SK-N-SH (cell line): ENCODE measurements at regions not wholly inside any gene's neighbourhood (a gene's known extent, or its start where the extent isn't known, plus 50 kb on each side); places are given as distances from the start of the nearest gene placed in this dataset.

ENCODE experiments used
- CTCF ChIA-PET: fragments of 300-600, 350-600 bp; formaldehyde crosslinking; extraction: SDS; loops from one replicate; lab custom pipeline; 2021; lab: Yijun Ruan, JAX
- POLR2A ChIA-PET: fragments of 350-600 bp; sonication (Branson Sonifier 250); formaldehyde crosslinking; extraction: SDS; loops from one replicate; lab custom pipeline; 2020; ENCODE audit warnings: antibody characterized with exemption, inconsistent platforms; lab: Yijun Ruan, JAX
- DNase-seq: peaks from one replicate; pipeline ENCODE4 v3.0.0; 2012
- H2AFZ ChIP-seq: fragments of 200-600 bp; sonication (generic); 2 replicates; pipeline ENCODE4 v1.8.1; 2016; ENCODE audit warnings: antibody characterized with exemption, mild to moderate bottlenecking, low read depth
- H3F3A ChIP-seq: fragments of 200-600 bp; sonication (generic); replicated peaks from 2 replicates; pipeline ENCODE3; 2016; ENCODE audit warnings: antibody characterized with exemption, mild to moderate bottlenecking; ENCODE audit not compliant: insufficient read depth
- H3K27ac ChIP-seq, 2 experiments: fragments of 200-500 bp in 1 of 2; fragments of 200-600 bp in 1 of 2; sonication (Bioruptor generic) in 1 of 2; sonication (generic), shearing (Covaris generic) in 1 of 2; 2 replicates each; pipeline versions ENCODE4 v1.5.1 to v1.6.1; 2014 to 2016; ENCODE audit warnings: low read depth in 2 of 2, inconsistent platforms in 1 of 2, low read length in 1 of 2, mild to moderate bottlenecking in 1 of 2, mixed read lengths in 1 of 2
- H3K27me3 ChIP-seq: fragments of 200-600 bp; sonication (generic), shearing (Covaris generic); 2 replicates; pipeline ENCODE4 v1.6.1; 2016; ENCODE audit warnings: mixed run types; ENCODE audit not compliant: insufficient read depth
- H3K36me3 ChIP-seq, 2 experiments: fragments of 200-500 bp in 1 of 2; fragments of 200-600 bp in 1 of 2; sonication (Bioruptor generic) in 1 of 2; sonication (generic) in 1 of 2; replicated peaks in 1 of 2; 2 replicates each; pipeline versions ENCODE3 to v1.5.1; 2014 to 2016; ENCODE audit warnings: low read length in 1 of 2, mild to moderate bottlenecking in 1 of 2; ENCODE audit not compliant: insufficient read depth in 2 of 2, control insufficient read depth in 1 of 2
- H3K4me1 ChIP-seq, 2 experiments: fragments of 200-500 bp in 1 of 2; fragments of 200-600 bp in 1 of 2; sonication (Bioruptor generic) in 1 of 2; sonication (generic), shearing (Covaris generic) in 1 of 2; 2 replicates each; pipeline versions ENCODE4 v1.5.1 to v1.6.1; 2014 to 2016; ENCODE audit warnings: low read depth in 1 of 2, low read length in 1 of 2, mixed run types in 1 of 2; ENCODE audit not compliant: insufficient read depth in 2 of 2, control insufficient read depth in 1 of 2
- H3K4me2 ChIP-seq: fragments of 200-600 bp; sonication (generic), shearing (Covaris generic); 2 replicates; pipeline ENCODE4 v1.6.1; 2017; ENCODE audit warnings: mixed run types
- H3K4me3 ChIP-seq, 2 experiments: fragments of 200-500 bp in 1 of 2; fragments of 200-600 bp in 1 of 2; sonication (Bioruptor generic) in 1 of 2; sonication (generic), shearing (Covaris generic) in 1 of 2; 2 replicates each; pipeline versions ENCODE4 v1.5.1 to v1.8.1; 2014 to 2016; ENCODE audit warnings: low read depth in 2 of 2, inconsistent platforms in 1 of 2, low read length in 1 of 2, mild to moderate bottlenecking in 1 of 2, mixed read lengths in 1 of 2, moderate library complexity in 1 of 2
- H3K79me2 ChIP-seq: fragments of 200-600 bp; sonication (generic); 2 replicates; pipeline ENCODE4 v1.8.1; 2017; ENCODE audit warnings: mild to moderate bottlenecking; ENCODE audit not compliant: insufficient read depth
- H3K9ac ChIP-seq: fragments of 200-600 bp; sonication (generic); 2 replicates; pipeline ENCODE4 v1.6.1; 2017; ENCODE audit warnings: mixed run types
- H3K9me2 ChIP-seq: fragments of 200-600 bp; sonication (generic); 2 replicates; pipeline ENCODE4 v1.6.1; 2017; ENCODE audit warnings: mixed run types
- H3K9me3 ChIP-seq: fragments of 200-600 bp; sonication (generic); 2 replicates; pipeline ENCODE4 v1.6.1; 2017; ENCODE audit warnings: mixed run types, mild to moderate bottlenecking, moderate library complexity
- H4K20me1 ChIP-seq: fragments of 200-600 bp; sonication (generic); 2 replicates; pipeline ENCODE4 v1.6.1; 2017; ENCODE audit warnings: mild to moderate bottlenecking, mixed run types; ENCODE audit not compliant: insufficient read depth
- CTCF ChIP-seq: fragments of 200-600 bp; sonication (generic); IDR thresholded peaks from 2 replicates; pipeline ENCODE4 v1.6.1; 2017; ENCODE audit warnings: antibody characterized with exemption, mild to moderate bottlenecking, moderate library complexity
- ELF1 ChIP-seq: IDR thresholded peaks from 2 replicates; pipeline ENCODE4 v1.4.0; 2012
- EZH2phosphoT487 ChIP-seq: fragments of 200-600 bp; sonication (generic); IDR thresholded peaks from 2 replicates; pipeline ENCODE4 v1.6.1; 2017; ENCODE audit warnings: low read depth, mixed run types, mild to moderate bottlenecking, antibody characterized with exemption, moderate library complexity, borderline replicate concordance
- GATA2 ChIP-seq: sonication (generic); formaldehyde crosslinking; IDR thresholded peaks from 2 replicates; pipeline ENCODE4 v1.5.0; 2020; ENCODE audit warnings: mild to moderate bottlenecking, missing genetic modification reagents
- IRF3 ChIP-seq: fragments of 150-350 bp; IDR thresholded peaks from 2 replicates; pipeline ENCODE4 v1.6.1; 2016; ENCODE audit warnings: mild to moderate bottlenecking, low read depth, low read length
- JUND ChIP-seq: IDR thresholded peaks from 2 replicates; pipeline ENCODE4 v1.4.0; 2012
- MAX ChIP-seq: IDR thresholded peaks from 2 replicates; pipeline ENCODE4 v1.4.0; 2012; ENCODE audit warnings: low read depth
- MEF2A ChIP-seq: IDR thresholded peaks from 2 replicates; pipeline ENCODE4 v1.4.0; 2012; ENCODE audit warnings: low read depth, borderline replicate concordance
- NRF1 ChIP-seq: IDR thresholded peaks from 2 replicates; pipeline ENCODE4 v1.6.1; 2012; ENCODE audit warnings: low read depth, mild to moderate bottlenecking, low read length
- PBX3 ChIP-seq: IDR thresholded peaks from 2 replicates; pipeline ENCODE4; 2012
- POLR2AphosphoS5 ChIP-seq: IDR thresholded peaks from 2 replicates; pipeline ENCODE4 v1.6.1; 2012; ENCODE audit warnings: low read depth, low read length
- RAD21 ChIP-seq: IDR thresholded peaks from 2 replicates; pipeline ENCODE4 v1.6.1; 2012; ENCODE audit warnings: mild to moderate bottlenecking, low read length
- REST ChIP-seq: IDR thresholded peaks from 2 replicates; pipeline ENCODE4 v1.6.1; 2012; ENCODE audit warnings: mild to moderate bottlenecking, low read depth, low read length, moderate library complexity
- RFX5 ChIP-seq: IDR thresholded peaks from 2 replicates; pipeline ENCODE4 v1.6.1; 2012; ENCODE audit warnings: mild to moderate bottlenecking, improper control_type of control experiment, low read length
- SIN3A ChIP-seq: IDR thresholded peaks from 2 replicates; pipeline ENCODE4 v1.6.1; 2012; ENCODE audit warnings: low read depth, mild to moderate bottlenecking, low read length, moderate library complexity, borderline replicate concordance
- TEAD4 ChIP-seq: IDR thresholded peaks from 2 replicates; pipeline ENCODE4 v1.4.0; 2012; ENCODE audit warnings: mild to moderate bottlenecking, borderline replicate concordance; ENCODE audit not compliant: insufficient read depth
- USF2 ChIP-seq: fragments of 150-350 bp; IDR thresholded peaks from 2 replicates; pipeline ENCODE4 v1.6.1; 2017; ENCODE audit warnings: antibody characterized with exemption, low read length, low read depth, borderline replicate concordance
- YY1 ChIP-seq: IDR thresholded peaks from 2 replicates; pipeline ENCODE4 v1.4.0; 2012; ENCODE audit warnings: low read depth, mild to moderate bottlenecking
- ZBTB33 ChIP-seq: IDR thresholded peaks from 2 replicates; pipeline ENCODE4 v1.4.0; 2012; ENCODE audit warnings: low read depth, borderline replicate concordance
- WGBS: methylation state at CpG from one replicate; pipeline ENCODE4 v1.1.6; 2017; ENCODE audit warnings: low lambda C conversion rate; 5-methylcytosine and 5-hydroxymethylcytosine counted together

GRCh38 chr1:203571661-203572060, 55.0 kb upstream of the ATP2B4 start:
- H3K27ac ChIP-seq: peak overlapping the region in 1 of 2 experiments; percentile 38; a peak in 3 of 4 replicates
- H3K4me1 ChIP-seq: peaks cover 0 to 14% of the 10 kb centered on the region in 2 experiments; a peak in 3 of 4 replicates
- whole genome bisulfite sequencing: 88% methylated on average over 8 of the region's 8 CpGs
- no peaks in the 10 kb centered on the region for H3F3A ChIP-seq
- no peaks in the 10 kb centered on the region for H3K9me3 ChIP-seq
- H4K20me1 ChIP-seq: no peaks in the 10 kb centered on the region
- H2AFZ ChIP-seq: no peak overlapping the region
- H3K79me2 ChIP-seq: no peaks in the 10 kb centered on the region
- ChIA-PET CTCF (interaction anchor here (0.8 to 1.6 kb wide), 2 partner anchors 11 to 130 kb away, joined by 3 to 4 read pairs; no protein-coding TSS in a partner anchor), POLR2A (no interaction called here)
- H3K27me3 ChIP-seq: no peaks in the 10 kb centered on the region
- no peaks in the 10 kb centered on the region for H3K36me3 ChIP-seq
- H3K4me2 ChIP-seq: no peak overlapping the region
- H3K4me3 ChIP-seq: no peak overlapping the region
- H3K9ac ChIP-seq: no peak overlapping the region
- TF ChIP-seq MEF2A (no peak), MAX (no peak), USF2 (no peak), ZBTB33 (no peak), IRF3 (no peak), POLR2AphosphoS5 (no peak), SIN3A (no peak), JUND (no peak), CTCF (no peak), PBX3 (no peak), RAD21 (no peak), GATA2 (no peak), RFX5 (no peak), TEAD4 (no peak), NRF1 (no peak), REST (no peak), EZH2phosphoT487 (no peak), YY1 (no peak), ELF1 (no peak)
- H3K9me2 ChIP-seq: no peaks in the 10 kb centered on the region
- no peak for DNase-seq
